Loucy (cell line): ENCODE measurements at regions not wholly inside any gene's neighbourhood (a gene's known extent, or its start where the extent isn't known, plus 50 kb on each side); places are given as distances from the start of the nearest gene placed in this dataset.

Source experiments
- EZH2phosphoT487 ChIP-seq: fragments of 200-600 bp; IDR thresholded peaks from 2 replicates; pipeline ENCODE4 v1.6.1; 2018; ENCODE audit warnings: antibody characterized with exemption, mild to moderate bottlenecking, moderate library complexity, borderline replicate concordance
- TF ChIP-seq, protein P1 (sequence below): fragments of 200-600 bp; sonication (generic); conservative IDR thresholded peaks from 2 replicates; pipeline ENCODE4 v1.5.1; 2014; ENCODE audit warnings: mild to moderate bottlenecking, antibody characterized with exemption, low read length

DNA sequence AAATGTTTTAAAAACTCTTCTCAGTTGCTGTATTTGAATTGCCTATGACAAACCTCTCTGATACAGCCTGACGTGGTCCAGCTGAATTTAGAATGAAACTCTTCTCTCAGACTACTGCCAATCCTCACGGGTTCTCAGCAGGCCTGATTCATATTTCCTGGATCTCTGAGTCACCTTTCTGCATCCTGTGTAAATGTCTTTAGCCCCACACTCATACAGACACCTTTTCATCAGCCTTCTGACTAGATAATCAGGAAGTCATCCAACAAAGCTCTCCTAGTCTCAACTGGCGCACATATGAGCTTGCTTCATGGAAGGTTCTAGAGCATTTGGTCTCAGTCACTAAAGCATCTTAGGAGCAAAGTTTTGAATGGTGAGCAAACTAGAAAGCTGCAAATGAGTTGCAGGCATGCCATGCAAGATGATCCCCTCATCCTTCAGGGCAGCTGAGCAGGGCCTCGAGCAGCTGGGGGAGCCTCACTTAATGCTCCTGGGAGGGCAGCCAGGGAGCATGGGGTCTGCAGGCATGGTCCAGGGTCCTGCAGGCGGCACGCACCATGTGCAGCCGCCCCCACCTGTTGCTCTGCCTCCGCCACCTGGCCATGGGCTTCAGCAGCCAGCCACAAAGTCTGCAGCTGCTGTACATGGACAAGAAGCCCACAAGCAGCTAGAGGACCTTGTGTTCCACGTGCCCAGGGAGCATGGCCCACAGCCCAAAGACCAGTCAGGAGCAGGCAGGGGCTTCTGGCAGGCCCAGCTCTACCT, 182.8 kb downstream of the ARHGAP12 start:
- TF ChIP-seq, protein P1, sequence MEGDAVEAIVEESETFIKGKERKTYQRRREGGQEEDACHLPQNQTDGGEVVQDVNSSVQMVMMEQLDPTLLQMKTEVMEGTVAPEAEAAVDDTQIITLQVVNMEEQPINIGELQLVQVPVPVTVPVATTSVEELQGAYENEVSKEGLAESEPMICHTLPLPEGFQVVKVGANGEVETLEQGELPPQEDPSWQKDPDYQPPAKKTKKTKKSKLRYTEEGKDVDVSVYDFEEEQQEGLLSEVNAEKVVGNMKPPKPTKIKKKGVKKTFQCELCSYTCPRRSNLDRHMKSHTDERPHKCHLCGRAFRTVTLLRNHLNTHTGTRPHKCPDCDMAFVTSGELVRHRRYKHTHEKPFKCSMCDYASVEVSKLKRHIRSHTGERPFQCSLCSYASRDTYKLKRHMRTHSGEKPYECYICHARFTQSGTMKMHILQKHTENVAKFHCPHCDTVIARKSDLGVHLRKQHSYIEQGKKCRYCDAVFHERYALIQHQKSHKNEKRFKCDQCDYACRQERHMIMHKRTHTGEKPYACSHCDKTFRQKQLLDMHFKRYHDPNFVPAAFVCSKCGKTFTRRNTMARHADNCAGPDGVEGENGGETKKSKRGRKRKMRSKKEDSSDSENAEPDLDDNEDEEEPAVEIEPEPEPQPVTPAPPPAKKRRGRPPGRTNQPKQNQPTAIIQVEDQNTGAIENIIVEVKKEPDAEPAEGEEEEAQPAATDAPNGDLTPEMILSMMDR = no peak
- TF ChIP-seq EZH2phosphoT487 = no peak
